Epidermal melanocyte (primary cell): ENCODE measurements at regions not wholly inside any gene's neighbourhood (a gene's known extent, or its start where the extent isn't known, plus 50 kb on each side); places are given as distances from the start of the nearest gene placed in this dataset.
"Not testable (repeated sequence)": the region's sequence is repeated elsewhere in the genome, so short reads cannot be mapped to it uniquely, and the experiment has no call there.

Experiments used
- DNase-seq: peaks from one replicate; pipeline ENCODE4 v3.0.0; 2011; ENCODE audit warnings: low spot score; ENCODE audit not compliant: insufficient read length

GRCh38 chr6:147667082-147667481 lies 158.6 kb downstream of the SAMD5 start:
- no peak for DNase-seq

- DNase-seq = no peak
Observed at GRCh38 chr6:147674099-147674498, 165.6 kb downstream of the SAMD5 start.

GRCh38 chr6:147674794-147675193 lies 166.3 kb downstream of the SAMD5 start:
- DNase-seq = no peak

- no peak for DNase-seq
Observed at GRCh38 chr6:147675281-147675680, 166.8 kb downstream of the SAMD5 start.

- no peak for DNase-seq
Observed at GRCh38 chr6:147676495-147677199, 168.2 kb downstream of the SAMD5 start.

- no peak for DNase-seq
Observed at GRCh38 chr6:147677647-147678046, 169.2 kb downstream of the SAMD5 start.

GRCh38 chr6:147678253-147678652 lies 169.8 kb downstream of the SAMD5 start:
- DNase-seq = no peak

- DNase-seq = no peak
Observed at GRCh38 chr6:147684906-147685305, 176.4 kb downstream of the SAMD5 start.

GRCh38 chr6:147689398-147689797 lies 180.9 kb downstream of the SAMD5 start:
- DNase-seq = no peak

GRCh38 chr6:147691446-147691845 lies 183.0 kb downstream of the SAMD5 start:
- DNase-seq = no peak

GRCh38 chr6:147693181-147693580 lies 184.7 kb downstream of the SAMD5 start:
- no peak for DNase-seq

- DNase-seq = not testable (repeated sequence)
Observed at GRCh38 chr6:147694556-147694955, 186.1 kb downstream of the SAMD5 start.

GRCh38 chr6:147695819-147696218 lies 187.3 kb downstream of the SAMD5 start:
- no peak for DNase-seq

GRCh38 chr6:147699140-147699539 lies 190.7 kb downstream of the SAMD5 start:
- no peak for DNase-seq

GRCh38 chr6:147699637-147700036 lies 191.1 kb downstream of the SAMD5 start:
- DNase-seq = no peak

- no peak for DNase-seq
Observed at GRCh38 chr6:147700436-147701209, 192.1 kb downstream of the SAMD5 start.

- DNase-seq = no peak
Observed at GRCh38 chr6:147704691-147705090, 196.2 kb downstream of the SAMD5 start.

- no peak for DNase-seq
Observed at GRCh38 chr6:147707524-147707923, 199.0 kb downstream of the SAMD5 start.

- no peak for DNase-seq
Observed at GRCh38 chr6:147708170-147708569, 199.7 kb downstream of the SAMD5 start.

GRCh38 chr6:147709396-147710272 lies 201.1 kb downstream of the SAMD5 start:
- DNase-seq = no peak

- DNase-seq = no peak
Observed at GRCh38 chr6:147710890-147711289, 202.4 kb downstream of the SAMD5 start.

GRCh38 chr6:147711476-147711875 lies 203.0 kb downstream of the SAMD5 start:
- DNase-seq = no peak
